ENCODE measurements at regions not wholly inside any gene's neighbourhood (a gene's known extent, or its start where the extent isn't known, plus 50 kb on each side); places are given as distances from the start of the nearest gene placed in this dataset.
A peak's percentile ranks its signal among the peaks of the same experiment; 100 is the strongest.

GRCh38 chr9:31671011-31671410, 713.4 kb upstream of the ACO1 start:
- H3K4me3 ChIP-seq (ENCODE audit: low read depth, low read length), result no peak overlapping the region
- peak; percentile 1 for DNase-seq (ENCODE audit: low read depth)
- TF ChIP-seq, protein P1, sequence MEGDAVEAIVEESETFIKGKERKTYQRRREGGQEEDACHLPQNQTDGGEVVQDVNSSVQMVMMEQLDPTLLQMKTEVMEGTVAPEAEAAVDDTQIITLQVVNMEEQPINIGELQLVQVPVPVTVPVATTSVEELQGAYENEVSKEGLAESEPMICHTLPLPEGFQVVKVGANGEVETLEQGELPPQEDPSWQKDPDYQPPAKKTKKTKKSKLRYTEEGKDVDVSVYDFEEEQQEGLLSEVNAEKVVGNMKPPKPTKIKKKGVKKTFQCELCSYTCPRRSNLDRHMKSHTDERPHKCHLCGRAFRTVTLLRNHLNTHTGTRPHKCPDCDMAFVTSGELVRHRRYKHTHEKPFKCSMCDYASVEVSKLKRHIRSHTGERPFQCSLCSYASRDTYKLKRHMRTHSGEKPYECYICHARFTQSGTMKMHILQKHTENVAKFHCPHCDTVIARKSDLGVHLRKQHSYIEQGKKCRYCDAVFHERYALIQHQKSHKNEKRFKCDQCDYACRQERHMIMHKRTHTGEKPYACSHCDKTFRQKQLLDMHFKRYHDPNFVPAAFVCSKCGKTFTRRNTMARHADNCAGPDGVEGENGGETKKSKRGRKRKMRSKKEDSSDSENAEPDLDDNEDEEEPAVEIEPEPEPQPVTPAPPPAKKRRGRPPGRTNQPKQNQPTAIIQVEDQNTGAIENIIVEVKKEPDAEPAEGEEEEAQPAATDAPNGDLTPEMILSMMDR (conservative IDR thresholded peaks at IDR 0.05; ENCODE audit: low read depth, low read length), result no peak

GRCh38 chr9:31674264-31674663, 710.2 kb upstream of the ACO1 start:
- TF ChIP-seq, protein P1 (conservative IDR thresholded peaks at IDR 0.05; ENCODE audit: low read depth, low read length), result no peak
- H3K4me3 ChIP-seq (ENCODE audit: low read depth, low read length), result no peak overlapping the region
- DNase-seq (ENCODE audit: low read depth), result peak; percentile 15

- DNase-seq (ENCODE audit: low read depth), result no peak
- no peak overlapping the region for H3K4me3 ChIP-seq (ENCODE audit: low read depth, low read length)
- TF ChIP-seq, protein P1 (conservative IDR thresholded peaks at IDR 0.05; ENCODE audit: low read depth, low read length), result no peak
Observed at GRCh38 chr9:31677415-31677814, 707.0 kb upstream of the ACO1 start.

DNA sequence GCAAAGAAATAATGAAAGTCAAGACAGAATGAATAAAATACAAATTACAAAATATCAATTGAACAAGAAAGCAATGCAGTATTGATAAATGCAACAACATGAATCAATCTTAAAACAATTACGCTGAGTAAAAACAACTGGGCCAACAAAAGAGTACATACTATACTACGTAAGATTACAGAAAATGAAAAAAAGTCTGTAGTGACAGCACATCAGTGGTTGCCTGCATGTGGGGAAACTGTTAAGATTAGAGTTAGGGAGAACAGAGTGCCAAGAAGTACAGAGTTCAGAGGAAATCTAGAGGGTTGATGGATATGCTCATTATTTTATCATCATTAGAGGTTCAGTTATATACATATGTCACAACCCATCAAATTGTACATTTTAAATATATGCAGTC, 706.6 kb upstream of the ACO1 start:
- H3K4me3 ChIP-seq (ENCODE audit: low read depth, low read length), result no peak overlapping the region
- TF ChIP-seq, protein P1 (conservative IDR thresholded peaks at IDR 0.05; ENCODE audit: low read depth, low read length), result no peak
- DNase-seq (ENCODE audit: low read depth), result no peak

DNA sequence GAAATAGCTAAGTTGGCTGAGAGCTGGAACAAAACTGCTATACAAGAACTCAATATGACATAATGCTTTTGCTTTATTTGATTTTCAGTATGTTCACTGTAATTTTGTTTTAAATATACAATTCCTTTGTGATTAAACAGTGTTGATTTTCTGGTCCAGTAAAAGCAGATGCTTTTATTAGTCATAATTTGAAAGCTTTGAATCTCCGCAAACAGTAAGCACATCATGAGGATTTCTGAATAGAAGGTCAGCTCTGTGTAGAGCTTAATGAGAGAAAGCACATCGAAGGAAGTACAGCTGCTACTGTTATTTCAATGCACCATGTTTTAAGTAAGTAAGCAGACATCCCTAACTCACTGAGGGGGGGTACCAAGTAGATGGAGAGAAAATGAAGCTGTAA, 701.3 kb upstream of the ACO1 start:
- TF ChIP-seq, protein P1 (conservative IDR thresholded peaks at IDR 0.05; ENCODE audit: low read depth, low read length), result no peak
- no peak overlapping the region for H3K4me3 ChIP-seq (ENCODE audit: low read depth, low read length)
- DNase-seq (ENCODE audit: low read depth), result peak; percentile 38

DNA sequence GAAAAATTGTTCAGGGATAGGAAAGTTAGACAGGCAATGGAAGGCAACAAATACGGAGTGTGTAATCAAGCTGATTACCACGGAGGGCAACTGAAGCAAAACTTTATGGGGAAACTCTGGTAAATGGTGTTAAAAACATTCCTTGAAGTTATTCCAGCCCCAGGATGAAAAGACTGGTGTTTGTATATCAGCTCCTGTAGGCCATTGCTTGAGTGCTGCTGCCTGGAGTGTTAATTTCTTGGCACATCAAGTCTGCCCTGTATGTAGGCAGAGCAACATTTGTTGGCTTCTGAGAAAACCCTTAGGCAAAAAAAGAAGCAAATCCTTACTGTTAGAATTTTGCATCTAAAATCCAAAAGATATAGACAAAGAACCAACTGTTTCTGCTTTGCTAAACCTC, 686.5 kb upstream of the ACO1 start:
- TF ChIP-seq, protein P1 (conservative IDR thresholded peaks at IDR 0.05; ENCODE audit: low read depth, low read length), result no peak
- H3K4me3 ChIP-seq (ENCODE audit: low read depth, low read length), result no peak overlapping the region
- no peak for DNase-seq (ENCODE audit: low read depth)

GRCh38 chr9:31699836-31700235, 684.6 kb upstream of the ACO1 start:
- no peak for DNase-seq (ENCODE audit: low read depth)
- TF ChIP-seq, protein P1 (conservative IDR thresholded peaks at IDR 0.05; ENCODE audit: low read depth, low read length), result no peak
- H3K4me3 ChIP-seq (ENCODE audit: low read depth, low read length), result no peak overlapping the region

All from choroid plexus epithelial cell (primary cell).